Neural cell (in vitro differentiated cells): ENCODE measurements at regions not wholly inside any gene's neighbourhood (a gene's known extent, or its start where the extent isn't known, plus 50 kb on each side); places are given as distances from the start of the nearest gene placed in this dataset.

Source experiments
- H2AFZ ChIP-seq: fragments of 200-600, 300-800 bp; sonication (generic), shearing (Covaris generic); 2 replicates; pipeline ENCODE4 v1.6.0; 2014; ENCODE audit warnings: low read depth, mild to moderate bottlenecking, antibody characterized with exemption, low read length, moderate library complexity
- H3F3A ChIP-seq: fragments of 200-600 bp; shearing (Covaris generic); 2 replicates; pipeline ENCODE4 v1.6.1; 2016; ENCODE audit warnings: mild to moderate bottlenecking, moderate library complexity, mixed read lengths, antibody characterized with exemption, low read length; ENCODE audit not compliant: insufficient read depth, poor library complexity, severe bottlenecking
- H3K27ac ChIP-seq: fragments of 200-600, 300-800 bp; sonication (generic), shearing (Covaris generic); 2 replicates; pipeline ENCODE4 v1.5.1; 2014; ENCODE audit warnings: mild to moderate bottlenecking, low read length, moderate library complexity
- H3K27me3 ChIP-seq: fragments of 300-800, 200-600 bp; sonication (generic), shearing (Covaris generic); 2 replicates; pipeline ENCODE4 v1.6.0; 2014; ENCODE audit warnings: mild to moderate bottlenecking, low read depth, low read length, moderate library complexity; ENCODE audit not compliant: insufficient read depth
- H3K36me3 ChIP-seq: fragments of 300-800, 200-600 bp; sonication (generic), shearing (Covaris generic); 2 replicates; pipeline ENCODE4 v1.5.1; 2014; ENCODE audit warnings: mild to moderate bottlenecking, antibody characterized with exemption, low read length, moderate library complexity; ENCODE audit not compliant: insufficient read depth
- H3K4me2 ChIP-seq: fragments of 300-800, 200-600 bp; sonication (generic), shearing (Covaris generic); 2 replicates; pipeline ENCODE4 v1.6.0; 2014; ENCODE audit warnings: mild to moderate bottlenecking, low read length
- H3K4me3 ChIP-seq: fragments of 300-800, 200-600 bp; sonication (generic), shearing (Covaris generic); 2 replicates; pipeline ENCODE4 v1.5.1; 2014; ENCODE audit warnings: mild to moderate bottlenecking, low read length, moderate library complexity
- H3K79me2 ChIP-seq: fragments of 200-600 bp; shearing (Covaris generic); replicated peaks from 2 replicates; pipeline ENCODE4 v1.6.0; 2014; ENCODE audit warnings: mild to moderate bottlenecking, low read length, moderate library complexity; ENCODE audit not compliant: insufficient read depth
- H3K9ac ChIP-seq: fragments of 300-800, 200-600 bp; sonication (generic), shearing (Covaris generic); 2 replicates; pipeline ENCODE4 v1.6.1; 2016; ENCODE audit warnings: mild to moderate bottlenecking, low read length, mixed read lengths
- H3K9me2 ChIP-seq: fragments of 200-600 bp; shearing (Covaris generic); 2 replicates; pipeline ENCODE4 v1.6.1; 2016; ENCODE audit warnings: mild to moderate bottlenecking, low read length, mixed read lengths; ENCODE audit not compliant: insufficient read depth
- H3K9me3 ChIP-seq: fragments of 200-600, 300-800 bp; sonication (generic), shearing (Covaris generic); 2 replicates; pipeline ENCODE4 v1.6.1; 2016; ENCODE audit warnings: mild to moderate bottlenecking, mixed run types, low read length, moderate library complexity, mixed read lengths
- H4K20me1 ChIP-seq: fragments of 200-600 bp; shearing (Covaris generic); 2 replicates; pipeline ENCODE4 v1.6.1; 2016; ENCODE audit warnings: mild to moderate bottlenecking, mixed run types; ENCODE audit not compliant: insufficient read depth
- EP300 ChIP-seq: fragments of 450-650 bp; conservative IDR thresholded peaks from 2 replicates; pipeline ENCODE4 v1.6.1; 2014; ENCODE audit warnings: antibody characterized with exemption, mild to moderate bottlenecking, moderate library complexity; ENCODE audit not compliant: poor library complexity, severe bottlenecking
- EZH2 ChIP-seq: fragments of 200-600, 300-800 bp; shearing (Covaris generic), sonication (generic); IDR thresholded peaks from 2 replicates; pipeline ENCODE4 v1.6.1; 2014; ENCODE audit warnings: antibody characterized with exemption, low read length, borderline replicate concordance, mild to moderate bottlenecking; ENCODE audit not compliant: insufficient read depth, poor library complexity, severe bottlenecking
- MXI1 ChIP-seq: fragments of 450-650 bp; conservative IDR thresholded peaks from 2 replicates; pipeline ENCODE4 v1.6.1; 2014; ENCODE audit warnings: antibody characterized with exemption, mild to moderate bottlenecking; ENCODE audit not compliant: poor library complexity, severe bottlenecking
- POLR2AphosphoS5 ChIP-seq: IDR thresholded peaks from 2 replicates; pipeline ENCODE4 v1.6.1; 2012
- RAD21 ChIP-seq: fragments of 450-650 bp; conservative IDR thresholded peaks from 2 replicates; pipeline ENCODE4 v1.6.1; 2014; ENCODE audit warnings: antibody characterized with exemption, mild to moderate bottlenecking, moderate library complexity
- SMC3 ChIP-seq: fragments of 450-650 bp; conservative IDR thresholded peaks from 2 replicates; pipeline ENCODE4 v1.6.1; 2014; ENCODE audit warnings: antibody characterized with exemption, mild to moderate bottlenecking, moderate library complexity; ENCODE audit not compliant: poor library complexity
- TAF1 ChIP-seq: IDR thresholded peaks from 2 replicates; pipeline ENCODE4 v1.6.1; 2012; ENCODE audit warnings: low read depth
- TF ChIP-seq, protein P1 (sequence below): fragments of 450-650 bp; IDR thresholded peaks from 2 replicates; pipeline ENCODE4 v1.5.1; 2014; ENCODE audit warnings: antibody characterized with exemption, mild to moderate bottlenecking, moderate library complexity; ENCODE audit not compliant: poor library complexity, severe bottlenecking
- TF ChIP-seq, protein P2 (sequence below): IDR thresholded peaks from 2 replicates; pipeline ENCODE4 v1.6.1; 2012; ENCODE audit warnings: borderline replicate concordance

DNA sequence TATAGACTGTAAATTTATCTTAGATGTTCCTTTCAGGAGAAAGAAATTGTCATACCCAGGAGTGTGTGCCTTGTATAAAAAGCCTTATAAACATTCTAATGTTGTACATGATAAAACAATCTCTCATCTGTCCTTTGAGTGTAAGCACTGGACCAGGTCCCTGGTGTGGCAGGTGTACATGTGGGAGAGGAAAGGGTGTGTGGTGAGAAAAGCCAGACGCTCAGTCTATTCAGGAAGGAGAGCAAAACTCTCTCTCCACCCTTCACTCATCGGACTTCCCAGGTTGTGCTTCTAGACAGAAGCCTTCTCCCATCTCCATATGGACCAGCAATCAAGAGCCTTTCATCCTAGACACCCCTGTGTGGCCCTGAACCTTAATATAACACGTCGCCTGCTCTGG, 154.2 kb downstream of the ESM1 start:
- no peak overlapping the region for H3K27ac ChIP-seq
- TF ChIP-seq MXI1 (no peak), TAF1 (no peak), EP300 (no peak), EZH2 (no peak), POLR2AphosphoS5 (no peak), SMC3 (no peak), RAD21 (no peak)
- TF ChIP-seq, protein P1, sequence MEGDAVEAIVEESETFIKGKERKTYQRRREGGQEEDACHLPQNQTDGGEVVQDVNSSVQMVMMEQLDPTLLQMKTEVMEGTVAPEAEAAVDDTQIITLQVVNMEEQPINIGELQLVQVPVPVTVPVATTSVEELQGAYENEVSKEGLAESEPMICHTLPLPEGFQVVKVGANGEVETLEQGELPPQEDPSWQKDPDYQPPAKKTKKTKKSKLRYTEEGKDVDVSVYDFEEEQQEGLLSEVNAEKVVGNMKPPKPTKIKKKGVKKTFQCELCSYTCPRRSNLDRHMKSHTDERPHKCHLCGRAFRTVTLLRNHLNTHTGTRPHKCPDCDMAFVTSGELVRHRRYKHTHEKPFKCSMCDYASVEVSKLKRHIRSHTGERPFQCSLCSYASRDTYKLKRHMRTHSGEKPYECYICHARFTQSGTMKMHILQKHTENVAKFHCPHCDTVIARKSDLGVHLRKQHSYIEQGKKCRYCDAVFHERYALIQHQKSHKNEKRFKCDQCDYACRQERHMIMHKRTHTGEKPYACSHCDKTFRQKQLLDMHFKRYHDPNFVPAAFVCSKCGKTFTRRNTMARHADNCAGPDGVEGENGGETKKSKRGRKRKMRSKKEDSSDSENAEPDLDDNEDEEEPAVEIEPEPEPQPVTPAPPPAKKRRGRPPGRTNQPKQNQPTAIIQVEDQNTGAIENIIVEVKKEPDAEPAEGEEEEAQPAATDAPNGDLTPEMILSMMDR, result no peak
- TF ChIP-seq, protein P2, sequence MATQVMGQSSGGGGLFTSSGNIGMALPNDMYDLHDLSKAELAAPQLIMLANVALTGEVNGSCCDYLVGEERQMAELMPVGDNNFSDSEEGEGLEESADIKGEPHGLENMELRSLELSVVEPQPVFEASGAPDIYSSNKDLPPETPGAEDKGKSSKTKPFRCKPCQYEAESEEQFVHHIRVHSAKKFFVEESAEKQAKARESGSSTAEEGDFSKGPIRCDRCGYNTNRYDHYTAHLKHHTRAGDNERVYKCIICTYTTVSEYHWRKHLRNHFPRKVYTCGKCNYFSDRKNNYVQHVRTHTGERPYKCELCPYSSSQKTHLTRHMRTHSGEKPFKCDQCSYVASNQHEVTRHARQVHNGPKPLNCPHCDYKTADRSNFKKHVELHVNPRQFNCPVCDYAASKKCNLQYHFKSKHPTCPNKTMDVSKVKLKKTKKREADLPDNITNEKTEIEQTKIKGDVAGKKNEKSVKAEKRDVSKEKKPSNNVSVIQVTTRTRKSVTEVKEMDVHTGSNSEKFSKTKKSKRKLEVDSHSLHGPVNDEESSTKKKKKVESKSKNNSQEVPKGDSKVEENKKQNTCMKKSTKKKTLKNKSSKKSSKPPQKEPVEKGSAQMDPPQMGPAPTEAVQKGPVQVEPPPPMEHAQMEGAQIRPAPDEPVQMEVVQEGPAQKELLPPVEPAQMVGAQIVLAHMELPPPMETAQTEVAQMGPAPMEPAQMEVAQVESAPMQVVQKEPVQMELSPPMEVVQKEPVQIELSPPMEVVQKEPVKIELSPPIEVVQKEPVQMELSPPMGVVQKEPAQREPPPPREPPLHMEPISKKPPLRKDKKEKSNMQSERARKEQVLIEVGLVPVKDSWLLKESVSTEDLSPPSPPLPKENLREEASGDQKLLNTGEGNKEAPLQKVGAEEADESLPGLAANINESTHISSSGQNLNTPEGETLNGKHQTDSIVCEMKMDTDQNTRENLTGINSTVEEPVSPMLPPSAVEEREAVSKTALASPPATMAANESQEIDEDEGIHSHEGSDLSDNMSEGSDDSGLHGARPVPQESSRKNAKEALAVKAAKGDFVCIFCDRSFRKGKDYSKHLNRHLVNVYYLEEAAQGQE, result no peak
- H3K36me3 ChIP-seq, result no peaks in the 10 kb centered on the region
- no peaks in the 10 kb centered on the region for H3F3A ChIP-seq
- H3K27me3 ChIP-seq, result no peaks in the 10 kb centered on the region
- H3K9ac ChIP-seq, result no peak overlapping the region
- H3K4me3 ChIP-seq, result no peak overlapping the region
- H3K4me2 ChIP-seq, result no peak overlapping the region
- H4K20me1 ChIP-seq, result no peaks in the 10 kb centered on the region
- H2AFZ ChIP-seq, result no peak overlapping the region
- no peaks in the 10 kb centered on the region for H3K79me2 ChIP-seq
- no peaks in the 10 kb centered on the region for H3K9me2 ChIP-seq
- H3K9me3 ChIP-seq, result no peaks in the 10 kb centered on the region

DNA sequence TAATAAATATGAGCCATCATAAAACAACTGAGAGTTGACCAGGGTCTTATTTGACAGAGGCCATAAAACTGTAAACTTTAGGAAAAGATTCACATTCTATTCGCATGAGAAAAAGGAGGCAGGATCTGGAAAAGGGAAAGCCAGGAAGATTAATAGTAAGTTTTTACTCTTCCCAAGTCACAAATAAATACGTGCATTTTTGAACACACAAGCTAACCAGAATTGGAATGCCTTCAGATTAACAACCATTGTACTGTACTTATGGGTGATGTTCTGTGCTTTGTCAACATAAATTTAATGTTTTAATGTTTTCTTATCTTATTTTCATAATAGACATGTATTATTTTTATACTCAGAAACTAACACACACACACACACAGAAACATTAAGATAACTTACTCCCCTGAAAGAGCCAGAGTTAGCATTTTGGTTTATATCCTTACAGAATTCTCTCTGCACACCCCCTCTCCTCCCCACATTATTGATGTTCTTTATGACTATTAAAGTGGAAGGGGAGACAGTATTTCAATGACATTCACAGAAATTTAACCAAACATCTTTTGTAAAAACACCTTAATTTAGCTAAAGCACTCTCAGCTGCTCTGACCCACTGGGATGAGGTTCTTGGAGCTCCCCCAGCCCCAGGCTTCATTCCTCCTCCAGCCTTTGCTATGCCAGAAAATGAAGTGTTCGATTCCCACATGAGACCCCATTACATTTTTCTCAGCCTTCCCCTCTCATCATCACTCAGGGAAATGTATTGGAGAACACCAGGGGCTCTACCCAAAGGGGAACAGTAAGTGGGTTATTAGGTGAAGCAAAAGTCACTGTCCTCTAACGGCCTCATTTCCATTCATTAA, 155.5 kb downstream of the ESM1 start:
- H3K4me3 ChIP-seq, result no peak overlapping the region
- no peaks in the 10 kb centered on the region for H3K9me3 ChIP-seq
- H3K27me3 ChIP-seq, result no peaks in the 10 kb centered on the region
- no peaks in the 10 kb centered on the region for H4K20me1 ChIP-seq
- no peak for TF ChIP-seq POLR2AphosphoS5
- no peak for TF ChIP-seq RAD21
- no peak for TF ChIP-seq TAF1
- no peak for TF ChIP-seq EP300
- TF ChIP-seq, protein P1, result no peak
- TF ChIP-seq, protein P2, result no peak
- TF ChIP-seq EZH2, result no peak
- no peak for TF ChIP-seq SMC3
- no peak for TF ChIP-seq MXI1
- no peak overlapping the region for H3K4me2 ChIP-seq
- no peak overlapping the region for H3K9ac ChIP-seq
- H3K27ac ChIP-seq, result no peak overlapping the region
- H3K79me2 ChIP-seq, result no peaks in the 10 kb centered on the region
- H2AFZ ChIP-seq, result no peak overlapping the region
- H3K36me3 ChIP-seq, result no peaks in the 10 kb centered on the region
- no peaks in the 10 kb centered on the region for H3F3A ChIP-seq
- no peaks in the 10 kb centered on the region for H3K9me2 ChIP-seq
